NCI-H446 (cell line): ENCODE measurements at regions not wholly inside any gene's neighbourhood (a gene's known extent, or its start where the extent isn't known, plus 50 kb on each side); places are given as distances from the start of the nearest gene placed in this dataset.

Source experiments
- DNase-seq, 2 experiments: peaks; one replicate each; lab custom pipeline; 2025; lab: John Stamatoyannopoulos, UW

GRCh38 chr6:90918361-90918760 is 331.5 kb upstream of the MAP3K7 start:
- no peak for DNase-seq

GRCh38 chr6:90917376-90917775 is 330.5 kb upstream of the MAP3K7 start:
- no peak for DNase-seq

- no peak for DNase-seq
Measured at GRCh38 chr6:90916968-90917367, 330.1 kb upstream of the MAP3K7 start.

- DNase-seq: no peak
Measured at GRCh38 chr6:90915224-90915915, 328.5 kb upstream of the MAP3K7 start.

- DNase-seq: no peak
Measured at GRCh38 chr6:90914312-90914711, 327.4 kb upstream of the MAP3K7 start.

- no peak for DNase-seq
Measured at GRCh38 chr6:90913266-90913960, 326.5 kb upstream of the MAP3K7 start.

GRCh38 chr6:90911642-90912041 is 324.8 kb upstream of the MAP3K7 start:
- DNase-seq: no peak

GRCh38 chr6:90910893-90911292 is 324.0 kb upstream of the MAP3K7 start:
- no peak for DNase-seq

GRCh38 chr6:90907931-90908655 is 321.2 kb upstream of the MAP3K7 start:
- no peak for DNase-seq

- no peak for DNase-seq
Measured at GRCh38 chr6:90905351-90905750, 318.5 kb upstream of the MAP3K7 start.

- no peak for DNase-seq
Measured at GRCh38 chr6:90900034-90900433, 313.2 kb upstream of the MAP3K7 start.

GRCh38 chr6:90898763-90899162 is 311.9 kb upstream of the MAP3K7 start:
- no peak for DNase-seq

- DNase-seq: no peak
Measured at GRCh38 chr6:90896075-90896547, 309.2 kb upstream of the MAP3K7 start.

- no peak for DNase-seq
Measured at GRCh38 chr6:90895299-90896074, 308.6 kb upstream of the MAP3K7 start.

GRCh38 chr6:90894285-90895130 is 307.6 kb upstream of the MAP3K7 start:
- DNase-seq: peak; percentile 14 to 56

GRCh38 chr6:90893400-90893799 is 306.5 kb upstream of the MAP3K7 start:
- no peak for DNase-seq

- DNase-seq: peak in 1 of 2 experiments; percentile 6
Measured at GRCh38 chr6:90892271-90892670, 305.4 kb upstream of the MAP3K7 start.

- DNase-seq: no peak
Measured at GRCh38 chr6:90891355-90891754, 304.5 kb upstream of the MAP3K7 start.

GRCh38 chr6:90890683-90891330 is 303.9 kb upstream of the MAP3K7 start:
- no peak for DNase-seq

GRCh38 chr6:90887764-90888163 is 300.9 kb upstream of the MAP3K7 start:
- no peak for DNase-seq

GRCh38 chr6:90885611-90886056 is 298.8 kb upstream of the MAP3K7 start:
- DNase-seq: no peak
